Trophoblast cell (in vitro differentiated cells and primary cell): ENCODE measurements at regions not wholly inside any gene's neighbourhood (a gene's known extent, or its start where the extent isn't known, plus 50 kb on each side); places are given as distances from the start of the nearest gene placed in this dataset.

Experiments used
- DNase-seq, 2 donors: peaks; one replicate each; pipeline ENCODE4 v3.0.0-alpha.2; 2016
- H2AFZ ChIP-seq: 2 replicates; pipeline ENCODE4 v1.6.1; 2013; ENCODE audit warnings: low read length, moderate library complexity, mild to moderate bottlenecking; ENCODE audit not compliant: insufficient read depth, poor library complexity
- H2AK5ac ChIP-seq: 2 replicates; pipeline ENCODE4 v1.6.1; 2013; ENCODE audit warnings: mild to moderate bottlenecking, low read length
- H2BK120ac ChIP-seq: 2 replicates; pipeline ENCODE4 v1.6.1; 2013; ENCODE audit warnings: low read length, mild to moderate bottlenecking, moderate library complexity; ENCODE audit not compliant: insufficient read depth, poor library complexity
- H2BK12ac ChIP-seq: 2 replicates; pipeline ENCODE4 v1.6.1; 2013; ENCODE audit warnings: mild to moderate bottlenecking, low read length, moderate library complexity
- H2BK5ac ChIP-seq: 2 replicates; pipeline ENCODE4 v1.6.1; 2013; ENCODE audit warnings: low read length, low read depth, moderate library complexity, mild to moderate bottlenecking; ENCODE audit not compliant: poor library complexity
- H3K14ac ChIP-seq: 2 replicates; pipeline ENCODE4 v1.6.1; 2013; ENCODE audit warnings: mild to moderate bottlenecking, low read length
- H3K18ac ChIP-seq: 2 replicates; pipeline ENCODE4 v1.6.1; 2013; ENCODE audit warnings: mild to moderate bottlenecking, low read length
- H3K23ac ChIP-seq: 2 replicates; pipeline ENCODE4 v1.6.1; 2013; ENCODE audit warnings: low read length
- H3K27ac ChIP-seq: 2 replicates; pipeline ENCODE4 v1.5.1; 2013; ENCODE audit warnings: low read depth, mild to moderate bottlenecking, inconsistent platforms, low read length, moderate library complexity
- H3K27me3 ChIP-seq: 2 replicates; pipeline ENCODE4 v1.6.1; 2013; ENCODE audit warnings: inconsistent platforms, mild to moderate bottlenecking, low read length, moderate library complexity; ENCODE audit not compliant: insufficient read depth
- H3K36me3 ChIP-seq, 2 experiments: 1 replicate in 1 of 2; 2 replicates in 1 of 2; pipeline ENCODE4 v1.6.1; 2013; ENCODE audit warnings: low read length in 2 of 2, mild to moderate bottlenecking in 2 of 2, moderate library complexity in 1 of 2; ENCODE audit not compliant: insufficient read depth in 2 of 2, control insufficient read depth in 1 of 2
- H3K4ac ChIP-seq: 2 replicates; pipeline ENCODE4 v1.6.1; 2013; ENCODE audit warnings: low read depth, mild to moderate bottlenecking, low read length, moderate library complexity
- H3K4me1 ChIP-seq, 2 experiments: 1 replicate in 1 of 2; 2 replicates in 1 of 2; pipeline ENCODE4 v1.6.1; 2013; ENCODE audit warnings: low read length in 2 of 2, mild to moderate bottlenecking in 2 of 2, moderate library complexity in 1 of 2; ENCODE audit not compliant: insufficient read depth in 2 of 2, control insufficient read depth in 1 of 2
- H3K4me2 ChIP-seq: 2 replicates; pipeline ENCODE4 v1.6.1; 2013; ENCODE audit warnings: inconsistent platforms, mild to moderate bottlenecking, low read length, moderate library complexity
- H3K4me3 ChIP-seq: 2 replicates; pipeline ENCODE4 v1.5.1; 2013; ENCODE audit warnings: mild to moderate bottlenecking, low read depth, low read length, inconsistent platforms
- H3K79me1 ChIP-seq: one replicate; pipeline ENCODE4 v1.6.1; 2013; ENCODE audit warnings: low read length
- H3K79me2 ChIP-seq: 2 replicates; pipeline ENCODE4 v1.6.1; 2013; ENCODE audit warnings: low read length, mild to moderate bottlenecking; ENCODE audit not compliant: control insufficient read depth, insufficient read depth, poor library complexity
- H3K9ac ChIP-seq: 2 replicates; pipeline ENCODE4 v1.6.1; 2013; ENCODE audit warnings: mild to moderate bottlenecking, low read length
- H3K9me3 ChIP-seq: 2 replicates; pipeline ENCODE4 v1.6.1; 2013; ENCODE audit warnings: low read depth, mild to moderate bottlenecking, control low read depth, inconsistent platforms, low read length; ENCODE audit not compliant: insufficient read depth
- H4K12ac ChIP-seq: 2 replicates; pipeline ENCODE4 v1.6.1; 2013; ENCODE audit warnings: low read depth, mild to moderate bottlenecking, low read length, moderate library complexity
- H4K8ac ChIP-seq: 2 replicates; pipeline ENCODE4 v1.6.1; 2013; ENCODE audit warnings: low read depth, mild to moderate bottlenecking, low read length, moderate library complexity
- H4K91ac ChIP-seq: one replicate; pipeline ENCODE4 v1.6.1; 2013; ENCODE audit warnings: low read depth, mild to moderate bottlenecking, low read length, moderate library complexity
- WGBS: extraction: QIAGEN DNeasy Blood & Tissue Kit; methylation state at CpG from one replicate; pipeline ENCODE4 v1.1.7; 2013; ENCODE audit warnings: missing lambda C conversion rate; ENCODE audit not compliant: insufficient read length, insufficient coverage; ENCODE audit errors: extremely low coverage; 5-methylcytosine and 5-hydroxymethylcytosine counted together

- Histone ChIP-seq H3K9ac (no peak overlapping the region), H2BK120ac (no peak overlapping the region), H3K27me3 (no peaks in the 10 kb centered on the region), H3K36me3 (no peaks in the 10 kb centered on the region), H2AK5ac (no peak overlapping the region), H4K12ac (no peak overlapping the region), H3K79me2 (no peaks in the 10 kb centered on the region), H2AFZ (no peak overlapping the region), H4K91ac (no peak overlapping the region), H3K18ac (no peak overlapping the region), H3K4me2 (no peak overlapping the region), H3K79me1 (no peaks in the 10 kb centered on the region), H3K23ac (no peak overlapping the region), H3K14ac (no peak overlapping the region), H3K27ac (no peak overlapping the region), H3K4me1 (no peaks in the 10 kb centered on the region), H3K4ac (no peak overlapping the region), H3K4me3 (no peak overlapping the region), H2BK12ac (no peak overlapping the region), H3K9me3 (no peaks in the 10 kb centered on the region), H4K8ac (no peak overlapping the region), H2BK5ac (no peak overlapping the region)
- DNase-seq: no peak
- WGBS: no CpG with 5 or more reads among the region's 1 CpG
Measured at GRCh38 chr18:37864122-37864521, 298.5 kb upstream of the CELF4 start.

GRCh38 chr18:37861981-37862380 is 296.4 kb upstream of the CELF4 start:
- no peak overlapping the region for H3K4me3 ChIP-seq
- H2BK120ac ChIP-seq: no peak overlapping the region
- DNase-seq: no peak
- no peak overlapping the region for H3K4ac ChIP-seq
- no peak overlapping the region for H3K27ac ChIP-seq
- no peak overlapping the region for H2AFZ ChIP-seq
- no peak overlapping the region for H2BK5ac ChIP-seq
- no CpG with 5 or more reads among the region's 2 CpGs for WGBS
- no peaks in the 10 kb centered on the region for H3K79me2 ChIP-seq
- H4K8ac ChIP-seq: no peak overlapping the region
- H3K9ac ChIP-seq: no peak overlapping the region
- H3K27me3 ChIP-seq: no peaks in the 10 kb centered on the region
- no peak overlapping the region for H3K4me2 ChIP-seq
- H3K79me1 ChIP-seq: no peaks in the 10 kb centered on the region
- H2BK12ac ChIP-seq: no peak overlapping the region
- no peaks in the 10 kb centered on the region for H3K36me3 ChIP-seq
- H4K12ac ChIP-seq: no peak overlapping the region
- H2AK5ac ChIP-seq: no peak overlapping the region
- H3K4me1 ChIP-seq: no peaks in the 10 kb centered on the region
- no peak overlapping the region for H4K91ac ChIP-seq
- H3K23ac ChIP-seq: no peak overlapping the region
- no peak overlapping the region for H3K14ac ChIP-seq
- H3K9me3 ChIP-seq: no peaks in the 10 kb centered on the region
- no peak overlapping the region for H3K18ac ChIP-seq

- H3K4me1 ChIP-seq: no peaks in the 10 kb centered on the region
- H3K14ac ChIP-seq: no peak overlapping the region
- no peak overlapping the region for H3K4me2 ChIP-seq
- H3K4ac ChIP-seq: no peak overlapping the region
- H2AK5ac ChIP-seq: no peak overlapping the region
- no peak overlapping the region for H4K91ac ChIP-seq
- no peaks in the 10 kb centered on the region for H3K79me1 ChIP-seq
- no peaks in the 10 kb centered on the region for H3K9me3 ChIP-seq
- no peaks in the 10 kb centered on the region for H3K27me3 ChIP-seq
- no peaks in the 10 kb centered on the region for H3K36me3 ChIP-seq
- H2AFZ ChIP-seq: no peak overlapping the region
- H3K4me3 ChIP-seq: no peak overlapping the region
- H2BK120ac ChIP-seq: no peak overlapping the region
- no CpG with 5 or more reads among the region's 3 CpGs for WGBS
- H2BK5ac ChIP-seq: no peak overlapping the region
- no peak overlapping the region for H2BK12ac ChIP-seq
- no peak overlapping the region for H3K27ac ChIP-seq
- no peak overlapping the region for H3K9ac ChIP-seq
- no peak overlapping the region for H4K8ac ChIP-seq
- no peak overlapping the region for H3K23ac ChIP-seq
- H3K18ac ChIP-seq: no peak overlapping the region
- H4K12ac ChIP-seq: no peak overlapping the region
- H3K79me2 ChIP-seq: no peaks in the 10 kb centered on the region
- no peak for DNase-seq
Measured at GRCh38 chr18:37854396-37854795, 288.8 kb upstream of the CELF4 start.

GRCh38 chr18:37853706-37854105 is 288.1 kb upstream of the CELF4 start:
- H3K4me2 ChIP-seq: no peak overlapping the region
- H3K79me2 ChIP-seq: no peaks in the 10 kb centered on the region
- no peak overlapping the region for H4K91ac ChIP-seq
- no peak overlapping the region for H2AK5ac ChIP-seq
- no peak overlapping the region for H3K4me3 ChIP-seq
- H3K14ac ChIP-seq: no peak overlapping the region
- H4K8ac ChIP-seq: no peak overlapping the region
- H3K79me1 ChIP-seq: no peaks in the 10 kb centered on the region
- no peaks in the 10 kb centered on the region for H3K9me3 ChIP-seq
- H2BK5ac ChIP-seq: no peak overlapping the region
- no peak overlapping the region for H2BK12ac ChIP-seq
- no peak overlapping the region for H3K23ac ChIP-seq
- WGBS: no CpG with 5 or more reads among the region's 3 CpGs
- no peak overlapping the region for H3K4ac ChIP-seq
- H3K27me3 ChIP-seq: no peaks in the 10 kb centered on the region
- H2BK120ac ChIP-seq: no peak overlapping the region
- H3K4me1 ChIP-seq: no peaks in the 10 kb centered on the region
- no peak for DNase-seq
- H2AFZ ChIP-seq: no peak overlapping the region
- H3K18ac ChIP-seq: no peak overlapping the region
- H3K9ac ChIP-seq: no peak overlapping the region
- no peaks in the 10 kb centered on the region for H3K36me3 ChIP-seq
- H4K12ac ChIP-seq: no peak overlapping the region
- H3K27ac ChIP-seq: no peak overlapping the region
